GM23248 (cell line): ENCODE measurements at regions not wholly inside any gene's neighbourhood (a gene's known extent, or its start where the extent isn't known, plus 50 kb on each side); places are given as distances from the start of the nearest gene placed in this dataset.
"Not testable (repeated sequence)": the region's sequence is repeated elsewhere in the genome, so short reads cannot be mapped to it uniquely, and the experiment has no call there.

Source experiments
- DNase-seq: peaks from one replicate; pipeline ENCODE4 v3.0.0-alpha.2; 2015
- H2AFZ ChIP-seq: fragments of 200-600 bp; sonication (generic); 2 replicates; pipeline ENCODE4 v1.6.1; 2016; ENCODE audit warnings: antibody characterized with exemption
- H3F3A ChIP-seq: fragments of 200-600 bp; sonication (generic); 2 replicates; pipeline ENCODE4 v1.6.1; 2016; ENCODE audit warnings: mild to moderate bottlenecking, antibody characterized with exemption, mixed run types; ENCODE audit not compliant: insufficient read depth
- H3K27ac ChIP-seq: fragments of 200-600 bp; sonication (generic); 2 replicates; pipeline ENCODE4 v1.5.1; 2016; ENCODE audit warnings: mild to moderate bottlenecking
- H3K27me3 ChIP-seq: fragments of 200-600 bp; sonication (generic); replicated peaks from 2 replicates; pipeline ENCODE4 v1.6.1; 2016; ENCODE audit warnings: mild to moderate bottlenecking; ENCODE audit not compliant: insufficient read depth
- H3K36me3 ChIP-seq: fragments of 200-600 bp; sonication (generic); 2 replicates; pipeline ENCODE4 v1.6.1; 2016; ENCODE audit warnings: low read depth, mild to moderate bottlenecking
- H3K4me1 ChIP-seq: fragments of 200-600 bp; sonication (generic); 2 replicates; pipeline ENCODE4 v1.6.1; 2016; ENCODE audit warnings: mild to moderate bottlenecking; ENCODE audit not compliant: insufficient read depth
- H3K4me2 ChIP-seq: fragments of 200-600 bp; sonication (generic); one replicate; pipeline ENCODE4 v1.6.1; 2016; ENCODE audit warnings: mild to moderate bottlenecking; ENCODE audit not compliant: unreplicated experiment
- H3K4me3 ChIP-seq: fragments of 200-600 bp; sonication (generic); 2 replicates; pipeline ENCODE4 v1.5.1; 2016; ENCODE audit warnings: mild to moderate bottlenecking
- H3K79me2 ChIP-seq: fragments of 200-600 bp; sonication (generic); 2 replicates; pipeline ENCODE4 v1.6.1; 2016; ENCODE audit warnings: mild to moderate bottlenecking; ENCODE audit not compliant: insufficient read depth
- H3K9ac ChIP-seq: fragments of 200-600 bp; sonication (generic); 2 replicates; pipeline ENCODE4 v1.6.1; 2016; ENCODE audit warnings: mild to moderate bottlenecking
- H3K9me2 ChIP-seq: fragments of 200-600 bp; sonication (generic); 2 replicates; pipeline ENCODE4 v1.6.1; 2016; ENCODE audit warnings: mixed run types, mild to moderate bottlenecking, moderate library complexity; ENCODE audit not compliant: insufficient read depth
- H3K9me3 ChIP-seq: fragments of 200-600 bp; sonication (generic); one replicate; pipeline ENCODE4 v1.6.1; 2017; ENCODE audit warnings: low read depth
- H4K20me1 ChIP-seq: fragments of 200-600 bp; sonication (generic); 2 replicates; pipeline ENCODE4 v1.6.0; 2016; ENCODE audit not compliant: insufficient read depth
- EZH2 ChIP-seq: fragments of 200-600 bp; sonication (generic); IDR thresholded peaks from 2 replicates; pipeline ENCODE4 v1.6.1; 2018; ENCODE audit warnings: antibody characterized with exemption, mild to moderate bottlenecking; ENCODE audit not compliant: insufficient read depth, poor library complexity, severe bottlenecking
- EZH2phosphoT487 ChIP-seq: fragments of 200-600 bp; sonication (generic); IDR thresholded peaks from 2 replicates; pipeline ENCODE4 v1.6.1; 2018; ENCODE audit warnings: antibody characterized with exemption, moderate library complexity, mild to moderate bottlenecking, low read depth; ENCODE audit not compliant: insufficient read depth
- WGBS, 2 experiments: methylation state at CpG; one replicate each; pipeline ENCODE4 v1.1.6; 2015 to 2017; ENCODE audit warnings: low lambda C conversion rate in 2 of 2, low coverage in 1 of 2; ENCODE audit errors: missing lambda C conversion rate in 2 of 2; 5-methylcytosine and 5-hydroxymethylcytosine counted together
- in situ Hi-C: fragments of 300-500 bp; cut with MboI; formaldehyde crosslinking; loops from 2 replicates; pipeline ENCODE4 v1.15.0; 2020

DNA sequence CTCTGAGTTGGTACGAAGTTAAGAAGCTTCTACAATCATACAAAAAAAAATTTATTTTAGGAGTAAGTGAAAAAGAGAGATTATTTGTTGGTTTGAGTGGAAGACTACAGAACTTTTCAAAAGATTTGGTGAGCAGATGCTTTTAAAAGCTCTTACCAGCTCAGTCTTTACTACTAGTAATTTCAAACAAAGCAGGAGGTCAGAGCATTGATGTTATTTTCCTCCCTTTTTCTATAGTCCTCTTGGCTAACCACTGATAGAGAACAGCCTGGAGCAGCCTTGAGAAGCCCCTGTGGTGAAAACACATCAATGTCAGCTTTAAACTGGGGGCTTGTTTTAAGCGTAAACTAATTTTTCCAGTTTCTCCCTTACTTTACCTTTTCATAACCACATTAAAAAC lies 559.3 kb upstream of the CDH2 start:
- Histone ChIP-seq H3K9ac (peak overlapping the region; percentile 21; the same call in 1 of the 2 replicates), H3K4me2 (peak overlapping the region; percentile 47), H3K9me2 (no peaks in the 10 kb centered on the region), H4K20me1 (no peaks in the 10 kb centered on the region), H3K4me1 (peaks cover 21% of the 10 kb centered on the region), H3K4me3 (no peak overlapping the region), H3F3A (peaks cover 21% of the 10 kb centered on the region), H3K79me2 (no peaks in the 10 kb centered on the region), H3K27me3 (no peaks in the 10 kb centered on the region), H3K9me3 (no peaks in the 10 kb centered on the region), H2AFZ (peak overlapping the region; percentile 7; the same call in 1 of the 2 replicates), H3K27ac (peak overlapping the region; percentile 69), H3K36me3 (no peaks in the 10 kb centered on the region)
- peak; percentile 13 for DNase-seq
- 68 to 74% methylated on average over 2 of the region's 2 CpGs for WGBS, 2 experiments
- TF ChIP-seq EZH2phosphoT487, result no peak
- no peak for TF ChIP-seq EZH2
- in situ Hi-C loops, result no loop called here

DNA sequence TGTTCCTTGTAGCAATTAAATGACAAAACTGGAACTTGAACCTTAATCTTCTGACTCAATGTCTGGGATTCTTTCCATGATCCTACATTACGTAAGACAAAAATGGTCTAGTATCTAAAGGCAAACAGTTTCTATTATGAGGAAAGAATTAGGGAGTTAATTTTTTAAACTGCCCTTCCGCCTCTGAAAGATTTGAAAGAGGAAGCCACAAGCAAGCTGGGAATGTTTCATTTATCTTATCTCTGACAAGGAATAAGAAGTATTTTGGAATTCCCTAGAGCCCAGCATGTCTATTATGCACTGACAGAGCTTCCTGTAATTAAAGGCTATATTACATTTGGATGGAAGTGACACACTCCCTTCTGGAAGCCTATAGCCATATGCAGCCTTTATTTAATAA lies 558.8 kb upstream of the CDH2 start:
- DNase-seq, result peak; percentile 83
- WGBS, 2 experiments, result 0 to 1% methylated on average over 2 of the region's 2 CpGs
- no peaks in the 10 kb centered on the region for H4K20me1 ChIP-seq

DNA sequence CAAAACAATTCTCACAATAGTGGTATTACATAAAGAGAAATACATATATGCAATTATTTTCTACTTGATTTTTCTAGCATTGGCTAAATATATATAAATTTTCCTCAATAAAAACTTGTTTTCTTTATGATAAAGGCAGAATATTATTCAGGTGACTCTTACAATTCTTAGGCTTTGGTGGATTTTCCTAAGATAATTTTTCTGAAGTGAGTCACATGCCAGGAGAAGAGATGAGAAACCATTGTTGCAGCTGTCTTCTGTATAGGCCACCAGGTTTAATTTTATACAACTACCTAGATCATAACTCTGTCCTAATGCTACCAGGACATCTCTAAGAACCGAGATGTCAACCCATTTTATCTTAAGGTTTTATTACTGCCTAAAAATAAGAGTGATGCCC lies 552.4 kb upstream of the CDH2 start:
- Histone ChIP-seq H3K4me2 (peak overlapping the region; percentile 60), H2AFZ (no peak overlapping the region), H3K9me3 (no peaks in the 10 kb centered on the region), H3K9ac (no peak overlapping the region), H3K9me2 (no peaks in the 10 kb centered on the region), H3K79me2 (no peaks in the 10 kb centered on the region), H3K36me3 (no peaks in the 10 kb centered on the region), H4K20me1 (no peaks in the 10 kb centered on the region), H3F3A (peaks cover 8% of the 10 kb centered on the region), H3K4me3 (0 out of 2 replicates have a peak overlapping the region, but pooled peaks have one; percentile 3), H3K27me3 (no peaks in the 10 kb centered on the region), H3K4me1 (peaks cover 15% of the 10 kb centered on the region), H3K27ac (peak overlapping the region; percentile 30; the same call in 1 of the 2 replicates)
- peak; percentile 72 for DNase-seq
- in situ Hi-C loops, result no loop called here
- 77 to 91% methylated on average over 1 of the region's 1 CpG for WGBS, 2 experiments
- TF ChIP-seq EZH2phosphoT487 (no peak), EZH2 (no peak)

More for the DNA sequence above, 558.8 kb upstream of the CDH2 start:
- Histone ChIP-seq H3K4me2 (peak overlapping the region; percentile 47), H3K9me2 (no peaks in the 10 kb centered on the region), H3K9ac (peak overlapping the region; percentile 21; the same call in 1 of the 2 replicates), H3K27ac (peak overlapping the region; percentile 69), H3K9me3 (no peaks in the 10 kb centered on the region), H3K4me3 (no peak overlapping the region), H3K4me1 (peaks cover 21% of the 10 kb centered on the region), H3K27me3 (no peaks in the 10 kb centered on the region), H3K36me3 (no peaks in the 10 kb centered on the region), H3K79me2 (no peaks in the 10 kb centered on the region), H3F3A (peaks cover 21% of the 10 kb centered on the region), H2AFZ (peak overlapping the region; percentile 7; the same call in 1 of the 2 replicates)
- in situ Hi-C loops, result no loop called here
- peak; percentile 82; the same call in 1 of the 2 replicates for TF ChIP-seq EZH2phosphoT487
- no peak for TF ChIP-seq EZH2

DNA sequence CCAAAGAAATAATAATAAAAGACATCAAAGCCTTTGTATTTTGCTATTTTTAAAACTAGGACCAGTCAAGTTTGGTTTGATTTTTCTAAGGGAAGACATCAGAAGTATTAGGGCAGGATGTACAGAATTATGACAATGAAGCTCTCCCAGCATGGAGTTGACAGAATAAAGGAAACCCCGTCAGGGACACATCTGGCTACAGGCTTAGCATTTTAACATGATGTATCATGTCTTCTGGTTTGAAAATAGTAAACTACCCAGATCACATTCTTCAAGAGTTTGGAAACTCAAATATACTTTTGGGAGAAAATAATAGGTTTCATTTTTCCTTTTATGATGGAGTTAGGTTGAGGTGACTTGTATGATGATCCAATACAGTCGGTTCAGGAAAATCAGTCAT lies 552.0 kb upstream of the CDH2 start:
- Histone ChIP-seq H3K4me2 (peak overlapping the region; percentile 60), H3K4me1 (peaks cover 15% of the 10 kb centered on the region), H3F3A (peaks cover 8% of the 10 kb centered on the region), H3K36me3 (no peaks in the 10 kb centered on the region), H3K9me3 (no peaks in the 10 kb centered on the region), H3K27me3 (no peaks in the 10 kb centered on the region), H3K9ac (no peak overlapping the region), H3K4me3 (peak overlapping the region; percentile 3; the same call in 1 of the 2 replicates), H3K79me2 (no peaks in the 10 kb centered on the region), H3K27ac (peak overlapping the region; percentile 30; the same call in 1 of the 2 replicates), H2AFZ (peak overlapping the region; percentile 13; the same call in 1 of the 2 replicates), H4K20me1 (no peaks in the 10 kb centered on the region), H3K9me2 (no peaks in the 10 kb centered on the region)
- WGBS, 2 experiments, result 5 to 10% methylated on average over 2 of the region's 2 CpGs
- DNase-seq, result peak; percentile 55
- TF ChIP-seq EZH2phosphoT487 (no peak), EZH2 (no peak)
- in situ Hi-C loops, result no loop called here

DNA sequence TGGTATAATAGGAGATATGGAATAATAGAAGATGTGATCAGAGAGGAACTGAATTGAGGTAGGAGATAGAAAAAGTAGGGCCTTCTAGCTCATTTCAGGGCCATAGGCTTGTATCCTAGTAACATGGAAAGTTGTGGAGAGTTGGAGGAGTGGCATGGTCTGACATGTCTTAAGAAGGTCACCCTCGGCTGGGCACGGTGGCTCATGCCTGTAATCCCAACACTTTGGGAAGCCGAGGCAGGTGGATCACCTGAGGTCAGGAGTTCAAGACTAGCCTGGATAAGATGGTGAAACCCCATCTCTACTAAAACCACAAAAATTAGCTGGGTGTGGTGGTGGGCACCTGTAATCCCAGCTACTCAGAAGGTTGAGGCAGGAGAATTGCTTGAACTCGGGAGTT lies 550.3 kb upstream of the CDH2 start:
- H3K9ac ChIP-seq, H2AFZ ChIP-seq, H4K20me1 ChIP-seq, H3K9me3 ChIP-seq, H3K36me3 ChIP-seq, H3K27me3 ChIP-seq, H3K27ac ChIP-seq, in situ Hi-C loops, H3K4me3 ChIP-seq, H3K79me2 ChIP-seq, DNase-seq, H3F3A ChIP-seq, H3K9me2 ChIP-seq, H3K4me2 ChIP-seq: not testable (repeated sequence)
- H3K4me1 ChIP-seq, result peaks cover 15% of the 10 kb centered on the region
- 76 to 88% methylated on average over 4 of the region's 4 CpGs for WGBS, 2 experiments
